Uterus (tissue), 2 donors: ENCODE measurements at regions not wholly inside any gene's neighbourhood (a gene's known extent, or its start where the extent isn't known, plus 50 kb on each side); places are given as distances from the start of the nearest gene placed in this dataset.

Source experiments
- POLR2A ChIP-seq, 2 donors: fragments of 450-650 bp; IDR thresholded peaks; one replicate each; pipeline ENCODE4 v1.6.1; 2016; ENCODE audit warnings: antibody characterized with exemption in 2 of 2, mild to moderate bottlenecking in 1 of 2, moderate library complexity in 1 of 2
- TF ChIP-seq, protein P1 (sequence below), 4 experiments: fragments of 200-600 bp in 2 of 4; fragments of 450-650 bp in 2 of 4; sonication (generic) in 2 of 4; IDR thresholded peaks; one replicate each; pipeline ENCODE4 v1.5.1; 2016 to 2019; ENCODE audit warnings: antibody characterized with exemption in 4 of 4, mild to moderate bottlenecking in 2 of 4, moderate library complexity in 1 of 4

GRCh38 chr2:191740016-191740419 lies 62.1 kb downstream of the NABP1 start:
- TF ChIP-seq, protein P1, sequence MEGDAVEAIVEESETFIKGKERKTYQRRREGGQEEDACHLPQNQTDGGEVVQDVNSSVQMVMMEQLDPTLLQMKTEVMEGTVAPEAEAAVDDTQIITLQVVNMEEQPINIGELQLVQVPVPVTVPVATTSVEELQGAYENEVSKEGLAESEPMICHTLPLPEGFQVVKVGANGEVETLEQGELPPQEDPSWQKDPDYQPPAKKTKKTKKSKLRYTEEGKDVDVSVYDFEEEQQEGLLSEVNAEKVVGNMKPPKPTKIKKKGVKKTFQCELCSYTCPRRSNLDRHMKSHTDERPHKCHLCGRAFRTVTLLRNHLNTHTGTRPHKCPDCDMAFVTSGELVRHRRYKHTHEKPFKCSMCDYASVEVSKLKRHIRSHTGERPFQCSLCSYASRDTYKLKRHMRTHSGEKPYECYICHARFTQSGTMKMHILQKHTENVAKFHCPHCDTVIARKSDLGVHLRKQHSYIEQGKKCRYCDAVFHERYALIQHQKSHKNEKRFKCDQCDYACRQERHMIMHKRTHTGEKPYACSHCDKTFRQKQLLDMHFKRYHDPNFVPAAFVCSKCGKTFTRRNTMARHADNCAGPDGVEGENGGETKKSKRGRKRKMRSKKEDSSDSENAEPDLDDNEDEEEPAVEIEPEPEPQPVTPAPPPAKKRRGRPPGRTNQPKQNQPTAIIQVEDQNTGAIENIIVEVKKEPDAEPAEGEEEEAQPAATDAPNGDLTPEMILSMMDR (IDR thresholded peaks at IDR 0.05), result no peak
- TF ChIP-seq POLR2A (IDR thresholded peaks at IDR 0.05), result no peak
